ENCODE measurements at regions not wholly inside any gene's neighbourhood (a gene's known extent, or its start where the extent isn't known, plus 50 kb on each side); places are given as distances from the start of the nearest gene placed in this dataset.

DNA sequence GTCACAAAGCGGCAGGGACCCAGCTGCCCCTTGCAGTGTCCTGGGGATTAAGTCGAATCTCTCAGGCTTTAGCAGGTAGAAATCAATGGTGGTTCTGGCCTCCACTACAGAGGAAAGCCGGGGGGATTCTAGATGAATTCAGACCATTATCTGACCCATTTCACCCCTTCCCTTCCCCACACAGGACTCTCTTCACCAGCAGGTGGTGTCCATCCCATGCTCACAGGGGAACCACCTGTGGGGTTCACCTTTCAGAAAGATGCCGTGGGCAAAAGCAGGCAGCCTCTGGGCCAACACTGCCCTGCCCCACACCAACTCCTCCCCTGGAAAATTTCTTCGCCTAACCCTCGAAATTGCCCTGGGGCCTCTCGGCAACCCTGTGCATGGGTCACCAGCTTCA is 123.8 kb upstream of the GGTLC1 start:
- TF ChIP-seq, protein P1, sequence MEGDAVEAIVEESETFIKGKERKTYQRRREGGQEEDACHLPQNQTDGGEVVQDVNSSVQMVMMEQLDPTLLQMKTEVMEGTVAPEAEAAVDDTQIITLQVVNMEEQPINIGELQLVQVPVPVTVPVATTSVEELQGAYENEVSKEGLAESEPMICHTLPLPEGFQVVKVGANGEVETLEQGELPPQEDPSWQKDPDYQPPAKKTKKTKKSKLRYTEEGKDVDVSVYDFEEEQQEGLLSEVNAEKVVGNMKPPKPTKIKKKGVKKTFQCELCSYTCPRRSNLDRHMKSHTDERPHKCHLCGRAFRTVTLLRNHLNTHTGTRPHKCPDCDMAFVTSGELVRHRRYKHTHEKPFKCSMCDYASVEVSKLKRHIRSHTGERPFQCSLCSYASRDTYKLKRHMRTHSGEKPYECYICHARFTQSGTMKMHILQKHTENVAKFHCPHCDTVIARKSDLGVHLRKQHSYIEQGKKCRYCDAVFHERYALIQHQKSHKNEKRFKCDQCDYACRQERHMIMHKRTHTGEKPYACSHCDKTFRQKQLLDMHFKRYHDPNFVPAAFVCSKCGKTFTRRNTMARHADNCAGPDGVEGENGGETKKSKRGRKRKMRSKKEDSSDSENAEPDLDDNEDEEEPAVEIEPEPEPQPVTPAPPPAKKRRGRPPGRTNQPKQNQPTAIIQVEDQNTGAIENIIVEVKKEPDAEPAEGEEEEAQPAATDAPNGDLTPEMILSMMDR (IDR thresholded peaks at IDR 0.05): no peak
- no peak for TF ChIP-seq POLR2A (IDR thresholded peaks at IDR 0.05)

Measured in thyroid gland (tissue), 4 donors.